ENCODE measurements at regions not wholly inside any gene's neighbourhood (a gene's known extent, or its start where the extent isn't known, plus 50 kb on each side); places are given as distances from the start of the nearest gene placed in this dataset.

GRCh38 chr6:125570526-125570925 is 178.9 kb upstream of the HEY2 start:
- TF ChIP-seq CTCF (IDR thresholded peaks at IDR 0.05) (no peak), POLR2A (IDR thresholded peaks at IDR 0.05; ENCODE audit: low read depth) (no peak), POLR2AphosphoS5 (IDR thresholded peaks at IDR 0.05) (no peak)
